ENCODE measurements at regions not wholly inside any gene's neighbourhood (a gene's known extent, or its start where the extent isn't known, plus 50 kb on each side); places are given as distances from the start of the nearest gene placed in this dataset.

DNA sequence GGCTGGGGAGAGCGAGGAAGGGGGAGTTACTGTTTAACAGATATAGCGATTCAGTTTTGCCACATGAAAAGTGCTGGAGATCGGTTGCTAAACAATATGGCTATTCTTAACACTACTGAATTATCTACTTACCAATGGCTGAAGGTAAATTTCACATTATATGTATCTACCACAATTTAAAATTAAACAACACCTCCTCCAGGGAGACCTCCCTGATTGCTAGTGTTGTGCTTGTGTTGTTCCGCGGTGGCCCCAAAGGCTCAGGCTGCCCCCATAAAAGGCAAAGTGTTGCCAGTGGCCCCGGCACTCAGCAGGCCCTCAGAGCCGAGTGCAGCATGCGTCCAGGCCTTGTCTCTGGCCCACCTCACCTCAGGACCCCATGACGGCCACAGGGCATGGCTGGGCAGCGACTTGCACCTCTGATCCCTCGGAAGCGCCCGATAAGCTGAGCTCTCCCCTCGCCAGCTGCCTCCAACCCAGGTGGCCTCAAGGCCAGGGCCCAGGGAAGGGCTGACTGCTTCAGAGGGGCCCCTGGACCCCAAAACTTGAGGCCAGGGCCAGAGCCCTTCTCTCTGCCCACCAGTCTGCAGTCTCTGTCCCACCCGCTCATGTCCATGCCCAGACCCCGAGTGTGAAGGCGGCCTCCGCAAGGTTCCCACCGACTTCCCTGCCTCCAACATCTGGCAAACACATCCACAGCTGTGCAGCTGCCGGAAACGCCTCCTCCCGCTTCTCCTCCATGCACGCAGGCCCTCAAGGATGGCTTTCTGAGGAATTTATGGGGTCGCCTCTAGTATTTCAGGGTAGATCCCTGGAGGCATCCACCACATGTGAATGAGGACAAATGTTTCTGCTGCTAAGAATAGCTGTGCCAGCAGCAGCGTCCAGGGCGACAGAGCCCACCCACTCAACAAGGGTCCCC is 60.0 kb downstream of the NCOR2 start:
- TF ChIP-seq EZH2 (IDR thresholded peaks at IDR 0.05; ENCODE audit: low read length, unreplicated experiment), result no peak
- TF ChIP-seq, protein P1, sequence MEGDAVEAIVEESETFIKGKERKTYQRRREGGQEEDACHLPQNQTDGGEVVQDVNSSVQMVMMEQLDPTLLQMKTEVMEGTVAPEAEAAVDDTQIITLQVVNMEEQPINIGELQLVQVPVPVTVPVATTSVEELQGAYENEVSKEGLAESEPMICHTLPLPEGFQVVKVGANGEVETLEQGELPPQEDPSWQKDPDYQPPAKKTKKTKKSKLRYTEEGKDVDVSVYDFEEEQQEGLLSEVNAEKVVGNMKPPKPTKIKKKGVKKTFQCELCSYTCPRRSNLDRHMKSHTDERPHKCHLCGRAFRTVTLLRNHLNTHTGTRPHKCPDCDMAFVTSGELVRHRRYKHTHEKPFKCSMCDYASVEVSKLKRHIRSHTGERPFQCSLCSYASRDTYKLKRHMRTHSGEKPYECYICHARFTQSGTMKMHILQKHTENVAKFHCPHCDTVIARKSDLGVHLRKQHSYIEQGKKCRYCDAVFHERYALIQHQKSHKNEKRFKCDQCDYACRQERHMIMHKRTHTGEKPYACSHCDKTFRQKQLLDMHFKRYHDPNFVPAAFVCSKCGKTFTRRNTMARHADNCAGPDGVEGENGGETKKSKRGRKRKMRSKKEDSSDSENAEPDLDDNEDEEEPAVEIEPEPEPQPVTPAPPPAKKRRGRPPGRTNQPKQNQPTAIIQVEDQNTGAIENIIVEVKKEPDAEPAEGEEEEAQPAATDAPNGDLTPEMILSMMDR (conservative IDR thresholded peaks at IDR 0.05; ENCODE audit: low read depth, low read length), result no peak
- TF ChIP-seq EZH2phosphoT487 (IDR thresholded peaks at IDR 0.05; ENCODE audit: borderline replicate concordance, low read length), result no peak

Measured in PC-3 (cell line).